Dermis microvascular lymphatic vessel endothelial cell (primary cell): ENCODE measurements at regions not wholly inside any gene's neighbourhood (a gene's known extent, or its start where the extent isn't known, plus 50 kb on each side); places are given as distances from the start of the nearest gene placed in this dataset.

ENCODE experiments used
- DNase-seq, 2 donors: peaks; one replicate each; pipeline versions ENCODE4 v3.0.0 to v3.0.0-alpha.2; 2010; ENCODE audit warnings: low read depth in 2 of 2

DNA sequence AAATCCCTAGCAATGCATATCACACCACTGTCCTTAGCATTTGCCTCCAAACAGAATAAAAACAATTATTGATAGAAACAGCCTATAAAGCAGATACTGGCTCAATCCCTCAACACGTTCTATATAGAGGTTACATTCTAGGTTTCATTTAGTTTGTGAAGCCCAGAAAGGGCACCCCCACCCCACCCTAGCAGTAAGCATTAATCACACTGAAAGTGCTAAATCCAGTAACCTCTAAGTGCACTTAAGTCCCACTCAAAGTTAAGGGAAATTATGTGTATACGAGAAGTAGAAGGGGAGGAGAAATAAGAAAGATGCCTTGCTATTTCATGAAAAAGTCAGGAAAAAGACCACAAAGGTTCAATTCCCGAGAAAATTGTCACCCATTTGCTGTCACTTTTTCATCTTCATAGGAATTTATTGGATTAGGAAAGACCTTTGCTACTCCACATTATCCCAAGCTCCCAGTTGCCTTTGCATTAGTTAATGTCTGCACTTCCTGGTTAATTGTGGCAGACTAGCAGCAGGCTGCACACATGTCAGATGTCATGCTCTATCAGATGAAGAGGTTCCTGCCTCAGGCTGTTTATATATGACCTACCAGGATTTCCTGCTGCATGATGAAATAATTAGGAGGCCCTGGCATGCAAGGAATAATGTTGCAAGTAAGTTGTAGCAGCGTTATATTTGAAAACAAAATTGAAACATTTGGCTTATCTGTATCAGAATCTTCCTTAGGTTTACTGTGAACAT, 54.5 kb upstream of the LHX8 start:
- peak; percentile 4 to 47 for DNase-seq

DNA sequence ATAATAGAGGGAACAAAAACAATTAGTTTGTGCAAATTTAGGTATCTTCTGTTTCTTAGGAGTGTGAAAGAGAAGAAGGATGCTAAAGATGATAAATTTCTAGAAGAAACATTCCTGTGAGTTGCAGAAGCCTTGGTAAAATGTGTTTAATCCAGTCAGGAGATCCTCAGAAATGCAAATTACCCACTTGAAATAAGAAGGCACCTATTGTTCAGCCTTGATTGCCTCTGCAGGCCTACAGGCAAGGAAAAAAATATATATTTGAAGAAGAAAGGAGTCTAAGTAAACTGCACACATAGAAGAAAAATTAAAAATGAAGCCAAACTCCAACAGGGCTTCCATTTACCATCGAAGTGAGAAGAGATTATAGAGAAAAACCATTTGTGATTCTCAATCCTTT, 51.0 kb upstream of the LHX8 start:
- no peak for DNase-seq

GRCh38 chr1:75083848-75084514, 50.2 kb upstream of the LHX8 start:
- DNase-seq: peak; percentile 33 to 47
